8988T (cell line): ENCODE measurements at regions not wholly inside any gene's neighbourhood (a gene's known extent, or its start where the extent isn't known, plus 50 kb on each side); places are given as distances from the start of the nearest gene placed in this dataset.
"Not testable (repeated sequence)": the region's sequence is repeated elsewhere in the genome, so short reads cannot be mapped to it uniquely, and the experiment has no call there.

Experiments used
- DNase-seq: peaks from one replicate; pipeline ENCODE4 v3.0.0; 2011

DNA sequence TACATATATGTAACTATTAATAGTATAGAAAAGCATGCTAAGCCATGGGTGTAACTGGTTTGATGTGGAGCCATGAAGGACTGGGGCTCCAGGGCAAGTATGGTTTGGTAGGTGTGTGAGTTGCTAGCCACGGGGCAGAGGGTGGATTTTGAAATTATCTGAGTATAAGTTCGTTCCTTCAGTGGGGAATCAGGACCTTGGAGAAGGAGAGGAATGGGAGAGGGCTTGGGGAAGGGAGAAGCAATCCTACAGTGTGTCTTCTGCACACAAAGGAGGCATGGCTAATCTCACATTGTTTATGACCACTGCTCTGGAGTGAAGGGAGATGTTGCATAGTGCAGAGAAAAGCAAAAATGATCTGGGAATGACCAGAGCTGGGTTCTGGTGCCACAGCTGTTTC, 127.8 kb upstream of the CADM1 start:
- DNase-seq = no peak

DNA sequence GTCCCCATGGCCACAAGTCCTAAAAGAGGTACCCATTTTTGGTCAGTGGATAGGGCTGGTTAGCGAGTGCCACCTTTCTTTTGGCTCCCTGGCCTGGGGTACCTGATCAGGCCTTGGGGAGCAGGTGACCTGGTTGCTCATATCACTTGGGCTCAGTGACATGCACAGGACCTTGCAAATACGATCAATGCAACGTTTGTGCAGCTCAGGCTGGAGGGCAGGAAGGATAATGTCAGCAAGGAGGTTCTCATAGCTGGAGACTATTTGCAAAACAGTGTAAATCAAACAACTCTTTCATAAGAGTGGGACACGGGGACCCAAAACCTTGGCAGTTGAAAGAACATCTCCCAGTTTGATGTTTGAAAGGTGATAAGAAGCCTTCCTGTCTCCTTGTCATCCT, 127.4 kb upstream of the CADM1 start:
- DNase-seq = no peak

DNA sequence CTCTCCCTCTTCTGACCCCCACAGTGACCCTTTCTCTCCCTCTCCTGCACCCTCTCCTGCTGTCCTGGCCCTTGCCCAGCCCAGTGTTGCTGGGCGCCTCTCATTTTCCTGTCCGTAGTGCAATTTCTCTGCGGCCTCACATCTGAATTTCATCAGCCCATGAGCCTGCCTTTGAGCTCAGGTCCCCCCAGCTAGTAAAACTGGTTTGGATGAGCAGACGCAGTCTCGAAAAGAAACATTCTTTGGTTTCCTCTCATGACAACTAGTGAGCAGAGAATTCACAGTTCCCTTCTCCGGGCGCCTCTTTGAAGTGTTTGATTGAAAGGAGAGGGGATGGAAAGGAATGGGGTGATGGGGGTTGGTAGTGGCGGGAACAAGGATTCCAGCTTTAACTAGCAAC, 126.0 kb upstream of the CADM1 start:
- DNase-seq = no peak

DNA sequence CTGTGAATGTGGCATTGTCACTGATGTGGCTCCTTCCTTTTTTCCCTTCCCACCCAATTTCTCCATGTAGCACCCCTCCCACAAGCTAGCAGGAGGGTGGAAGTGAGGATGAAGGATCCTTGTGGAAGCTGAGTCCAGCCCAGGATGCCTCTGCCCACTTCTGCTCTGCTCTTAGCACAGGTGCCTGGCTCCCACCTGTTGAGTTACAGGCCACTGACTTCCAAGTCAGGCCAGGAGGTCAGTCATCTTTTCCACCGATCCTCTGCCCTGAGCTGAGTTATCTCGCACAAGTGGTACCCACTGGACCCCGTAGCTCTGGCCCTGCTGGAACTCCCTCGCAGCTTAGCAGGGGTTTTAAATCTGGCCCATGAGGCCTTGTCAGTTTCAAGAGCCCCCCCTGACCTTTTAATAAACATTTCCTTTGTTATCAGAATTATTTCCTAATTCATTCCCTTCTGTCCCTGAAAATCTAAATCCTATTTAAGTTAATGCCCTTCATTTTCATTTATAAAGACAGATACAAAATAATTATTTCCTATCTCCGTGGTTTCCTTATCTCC, 125.3 kb upstream of the CADM1 start:
- DNase-seq = no peak

DNA sequence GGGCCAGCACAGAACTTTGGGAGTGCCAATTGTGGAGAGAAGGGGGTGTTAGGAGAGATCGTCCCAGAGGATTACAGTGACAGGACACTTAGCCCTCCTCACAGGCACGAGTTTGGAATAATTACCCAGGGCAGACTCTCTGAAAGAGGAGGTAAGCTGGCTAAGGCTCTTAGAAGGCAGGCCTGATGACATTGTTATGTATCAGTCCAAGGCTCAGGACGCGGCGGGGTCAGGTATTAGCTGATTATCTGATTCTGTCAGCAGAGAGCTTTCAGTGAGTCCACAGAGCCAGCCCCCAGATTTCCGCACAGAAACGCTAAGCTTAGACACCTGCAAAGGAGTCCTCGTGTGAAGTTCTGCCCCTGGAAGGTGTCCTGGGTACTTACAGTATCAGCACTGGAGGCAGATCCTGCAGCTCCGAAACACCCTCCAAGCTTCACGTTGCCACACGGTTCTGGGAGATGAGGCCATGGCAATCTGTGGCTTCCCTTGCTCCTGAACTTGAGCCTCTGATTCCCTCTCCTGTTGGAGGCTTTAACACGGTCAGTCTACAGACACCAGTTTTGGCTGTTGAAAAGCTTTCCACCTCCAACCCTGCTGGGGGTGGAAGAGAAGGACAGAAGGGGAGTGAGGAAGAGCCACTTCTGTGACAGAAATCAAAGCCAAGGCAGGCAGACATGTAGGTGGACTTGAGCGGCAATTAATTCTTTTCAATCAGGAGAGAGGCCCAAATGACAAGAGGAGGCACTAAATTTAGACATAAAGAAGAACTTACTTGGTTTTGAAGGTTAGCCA, 123.6 kb upstream of the CADM1 start:
- no peak for DNase-seq

DNA sequence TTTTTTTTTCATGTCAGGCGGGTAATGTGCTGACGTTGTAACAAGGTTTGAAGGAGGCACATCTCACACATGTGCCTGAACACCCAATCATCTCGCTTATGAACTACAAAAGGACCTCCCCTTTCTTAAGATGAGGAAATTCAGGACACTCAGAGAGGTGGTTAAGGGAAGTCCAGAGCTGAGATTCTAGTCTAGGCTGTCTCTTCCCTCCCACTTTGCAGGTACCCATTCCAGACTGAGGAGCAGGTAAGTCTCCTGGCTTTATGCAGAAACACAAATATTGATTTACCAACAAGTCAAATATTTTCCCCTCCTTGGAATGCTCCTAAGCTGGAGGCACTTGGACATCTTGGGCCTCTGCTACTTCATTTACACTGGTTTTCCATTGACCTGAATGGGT, 122.9 kb upstream of the CADM1 start:
- DNase-seq = no peak

GRCh38 chr11:115626414-115626813, 122.2 kb upstream of the CADM1 start:
- DNase-seq = no peak

GRCh38 chr11:115625502-115625901, 121.3 kb upstream of the CADM1 start:
- DNase-seq = no peak

- no peak for DNase-seq
Measured at GRCh38 chr11:115624065-115624464, 119.8 kb upstream of the CADM1 start.

GRCh38 chr11:115623021-115623451, 118.8 kb upstream of the CADM1 start:
- DNase-seq = no peak

GRCh38 chr11:115618428-115618827, 114.2 kb upstream of the CADM1 start:
- DNase-seq = no peak

- no peak for DNase-seq
Measured at GRCh38 chr11:115617767-115618166, 113.6 kb upstream of the CADM1 start.

DNA sequence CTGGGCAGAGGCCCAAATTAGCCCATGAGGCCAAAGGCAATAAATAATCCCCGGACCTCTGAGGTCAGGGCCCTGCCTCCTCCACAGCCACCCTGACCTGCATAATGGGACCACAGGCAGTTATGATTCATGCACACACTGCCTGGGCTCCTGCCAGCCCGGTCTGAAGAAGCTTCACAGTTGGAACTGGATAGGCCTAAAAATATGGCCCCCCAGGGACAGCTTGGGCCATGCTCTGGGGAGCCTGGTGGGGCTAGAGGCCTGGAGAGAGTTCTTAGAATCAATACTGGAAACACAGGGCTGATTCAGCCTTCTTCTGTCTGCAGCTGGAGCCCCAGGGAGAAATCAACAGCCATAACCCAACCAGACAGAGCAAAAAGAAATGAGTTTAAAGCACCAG, 112.8 kb upstream of the CADM1 start:
- DNase-seq = no peak

GRCh38 chr11:115613986-115614632, 109.9 kb upstream of the CADM1 start:
- DNase-seq = no peak

DNA sequence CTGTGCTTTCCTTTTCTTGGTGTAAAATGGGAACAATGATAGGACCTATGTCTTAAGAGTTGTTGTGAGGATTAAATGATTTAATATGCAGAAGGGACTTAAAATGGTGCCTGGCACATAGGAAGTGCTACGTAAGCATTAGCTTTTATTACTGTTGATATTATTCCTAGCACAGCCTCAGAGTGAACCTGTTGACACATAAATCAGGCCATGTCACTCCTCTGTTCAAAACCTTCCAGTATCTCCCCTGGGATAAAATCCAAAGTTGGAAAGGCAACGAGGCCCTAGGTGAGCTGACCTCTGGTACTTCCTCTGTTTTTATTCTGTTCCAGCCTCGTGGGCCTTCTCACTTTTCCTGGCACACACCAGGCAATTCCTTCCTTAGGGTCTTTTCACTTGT, 108.8 kb upstream of the CADM1 start:
- DNase-seq = no peak

- DNase-seq = no peak
Measured at GRCh38 chr11:115612046-115612730, 108.0 kb upstream of the CADM1 start.

- no peak for DNase-seq
Measured at GRCh38 chr11:115611343-115611742, 107.1 kb upstream of the CADM1 start.

- no peak for DNase-seq
Measured at GRCh38 chr11:115610908-115611307, 106.7 kb upstream of the CADM1 start.

DNA sequence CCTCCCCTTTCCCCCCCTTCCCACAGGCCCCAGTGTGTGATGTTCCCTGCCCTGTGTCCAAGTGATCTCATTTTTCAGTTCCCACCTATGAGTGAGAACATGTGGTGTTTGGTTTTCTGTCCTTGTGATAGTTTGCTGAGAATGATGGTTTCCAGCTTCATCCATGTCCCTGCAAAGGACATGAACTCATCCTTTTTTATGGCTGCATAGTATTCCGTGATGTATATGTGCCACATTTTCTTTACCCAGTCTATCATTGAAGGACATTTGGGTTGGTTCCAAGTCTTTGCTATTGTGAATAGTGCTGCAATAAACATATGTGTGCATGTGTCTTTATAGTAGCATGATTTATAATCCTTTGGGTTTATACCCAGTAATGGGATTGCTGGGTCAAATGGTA, 106.0 kb upstream of the CADM1 start:
- DNase-seq = not testable (repeated sequence)

- DNase-seq = no peak
Measured at GRCh38 chr11:115608976-115609375, 104.8 kb upstream of the CADM1 start.

- no peak for DNase-seq
Measured at GRCh38 chr11:115607621-115608221, 103.5 kb upstream of the CADM1 start.

DNA sequence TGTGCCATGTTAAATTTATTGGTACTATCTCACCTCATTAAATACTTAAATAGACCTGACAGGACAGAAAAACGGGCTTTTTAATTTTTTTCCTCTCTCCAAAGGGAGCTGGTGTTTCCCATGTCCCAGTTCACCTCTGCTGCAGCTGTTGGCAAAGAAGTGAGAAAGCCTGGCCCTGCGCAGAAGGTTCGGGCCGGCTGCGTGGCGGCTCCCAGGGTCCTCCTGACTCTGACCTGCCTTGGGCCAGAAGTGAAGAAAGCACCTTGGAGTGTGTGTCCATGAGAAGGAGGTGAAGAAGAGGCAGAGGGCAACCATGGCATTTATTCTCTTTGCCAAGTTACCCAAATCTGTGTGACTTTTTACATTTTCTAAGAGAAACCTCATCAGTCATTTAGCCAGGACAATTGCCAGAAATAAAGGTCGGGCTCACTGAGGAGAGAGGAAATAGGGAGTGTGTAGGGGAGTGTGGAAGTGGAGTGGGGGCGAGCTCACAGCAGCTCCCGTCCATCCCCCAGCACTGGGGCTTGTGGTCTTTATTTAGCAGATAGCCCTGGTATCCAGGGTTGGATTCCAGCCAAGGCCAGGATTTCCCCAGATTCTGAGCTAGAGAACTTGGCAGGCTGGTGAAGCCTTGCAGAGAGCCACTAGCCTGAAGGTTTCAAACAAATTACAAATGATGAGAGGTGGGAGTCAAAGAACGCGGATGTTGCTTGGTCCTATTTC, 102.4 kb upstream of the CADM1 start:
- no peak for DNase-seq
